ENCODE measurements at regions not wholly inside any gene's neighbourhood (a gene's known extent, or its start where the extent isn't known, plus 50 kb on each side); places are given as distances from the start of the nearest gene placed in this dataset.

DNA sequence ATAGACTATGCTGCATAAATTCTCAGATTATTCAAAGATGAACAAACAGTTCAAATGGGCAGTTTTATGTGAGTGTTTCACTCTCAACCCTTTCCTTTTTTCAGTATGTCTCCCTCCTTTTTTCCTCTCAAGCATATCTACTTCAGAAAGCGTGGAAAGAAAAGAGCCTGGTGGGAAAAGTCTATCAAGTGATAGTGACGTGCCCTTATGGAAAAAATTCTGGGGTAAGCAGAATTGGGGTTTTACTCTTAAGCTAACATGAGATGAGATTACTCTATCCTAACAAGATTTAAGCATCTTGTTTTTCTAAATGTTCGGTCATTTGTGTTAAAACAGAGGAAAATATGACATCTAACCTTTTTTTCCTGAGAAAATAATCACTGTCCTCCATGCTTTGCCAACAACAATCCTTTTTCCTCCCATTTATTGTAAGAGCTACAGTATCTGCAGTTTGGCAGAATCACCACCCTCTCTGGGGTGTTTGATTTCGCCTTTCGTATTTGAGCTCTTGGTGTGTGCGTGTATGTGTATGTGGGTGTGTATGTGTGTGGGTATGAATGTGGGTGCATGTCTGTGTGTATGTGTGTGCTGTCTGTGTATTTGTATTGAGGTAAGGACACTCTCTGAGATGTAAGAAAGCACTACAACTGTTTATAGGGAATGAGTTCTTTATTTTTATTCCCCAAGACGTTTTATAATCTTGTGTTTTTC, 143.9 kb upstream of the L3MBTL4 start:
- TF ChIP-seq RAD21 (conservative IDR thresholded peaks at IDR 0.05) (no peak), SMC3 (conservative IDR thresholded peaks at IDR 0.05; ENCODE audit: poor library complexity) (no peak), EP300 (conservative IDR thresholded peaks at IDR 0.05; ENCODE audit: poor library complexity, severe bottlenecking) (no peak), MXI1 (conservative IDR thresholded peaks at IDR 0.05; ENCODE audit: poor library complexity, severe bottlenecking) (no peak), TAF1 (IDR thresholded peaks at IDR 0.05; ENCODE audit: low read depth) (no peak), EZH2 (IDR thresholded peaks at IDR 0.05; ENCODE audit: borderline replicate concordance, insufficient read depth, low read length, poor library complexity, severe bottlenecking) (no peak), POLR2AphosphoS5 (IDR thresholded peaks at IDR 0.05) (no peak)
- TF ChIP-seq, protein P1, sequence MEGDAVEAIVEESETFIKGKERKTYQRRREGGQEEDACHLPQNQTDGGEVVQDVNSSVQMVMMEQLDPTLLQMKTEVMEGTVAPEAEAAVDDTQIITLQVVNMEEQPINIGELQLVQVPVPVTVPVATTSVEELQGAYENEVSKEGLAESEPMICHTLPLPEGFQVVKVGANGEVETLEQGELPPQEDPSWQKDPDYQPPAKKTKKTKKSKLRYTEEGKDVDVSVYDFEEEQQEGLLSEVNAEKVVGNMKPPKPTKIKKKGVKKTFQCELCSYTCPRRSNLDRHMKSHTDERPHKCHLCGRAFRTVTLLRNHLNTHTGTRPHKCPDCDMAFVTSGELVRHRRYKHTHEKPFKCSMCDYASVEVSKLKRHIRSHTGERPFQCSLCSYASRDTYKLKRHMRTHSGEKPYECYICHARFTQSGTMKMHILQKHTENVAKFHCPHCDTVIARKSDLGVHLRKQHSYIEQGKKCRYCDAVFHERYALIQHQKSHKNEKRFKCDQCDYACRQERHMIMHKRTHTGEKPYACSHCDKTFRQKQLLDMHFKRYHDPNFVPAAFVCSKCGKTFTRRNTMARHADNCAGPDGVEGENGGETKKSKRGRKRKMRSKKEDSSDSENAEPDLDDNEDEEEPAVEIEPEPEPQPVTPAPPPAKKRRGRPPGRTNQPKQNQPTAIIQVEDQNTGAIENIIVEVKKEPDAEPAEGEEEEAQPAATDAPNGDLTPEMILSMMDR (IDR thresholded peaks at IDR 0.05; ENCODE audit: poor library complexity, severe bottlenecking): no peak
- TF ChIP-seq, protein P2, sequence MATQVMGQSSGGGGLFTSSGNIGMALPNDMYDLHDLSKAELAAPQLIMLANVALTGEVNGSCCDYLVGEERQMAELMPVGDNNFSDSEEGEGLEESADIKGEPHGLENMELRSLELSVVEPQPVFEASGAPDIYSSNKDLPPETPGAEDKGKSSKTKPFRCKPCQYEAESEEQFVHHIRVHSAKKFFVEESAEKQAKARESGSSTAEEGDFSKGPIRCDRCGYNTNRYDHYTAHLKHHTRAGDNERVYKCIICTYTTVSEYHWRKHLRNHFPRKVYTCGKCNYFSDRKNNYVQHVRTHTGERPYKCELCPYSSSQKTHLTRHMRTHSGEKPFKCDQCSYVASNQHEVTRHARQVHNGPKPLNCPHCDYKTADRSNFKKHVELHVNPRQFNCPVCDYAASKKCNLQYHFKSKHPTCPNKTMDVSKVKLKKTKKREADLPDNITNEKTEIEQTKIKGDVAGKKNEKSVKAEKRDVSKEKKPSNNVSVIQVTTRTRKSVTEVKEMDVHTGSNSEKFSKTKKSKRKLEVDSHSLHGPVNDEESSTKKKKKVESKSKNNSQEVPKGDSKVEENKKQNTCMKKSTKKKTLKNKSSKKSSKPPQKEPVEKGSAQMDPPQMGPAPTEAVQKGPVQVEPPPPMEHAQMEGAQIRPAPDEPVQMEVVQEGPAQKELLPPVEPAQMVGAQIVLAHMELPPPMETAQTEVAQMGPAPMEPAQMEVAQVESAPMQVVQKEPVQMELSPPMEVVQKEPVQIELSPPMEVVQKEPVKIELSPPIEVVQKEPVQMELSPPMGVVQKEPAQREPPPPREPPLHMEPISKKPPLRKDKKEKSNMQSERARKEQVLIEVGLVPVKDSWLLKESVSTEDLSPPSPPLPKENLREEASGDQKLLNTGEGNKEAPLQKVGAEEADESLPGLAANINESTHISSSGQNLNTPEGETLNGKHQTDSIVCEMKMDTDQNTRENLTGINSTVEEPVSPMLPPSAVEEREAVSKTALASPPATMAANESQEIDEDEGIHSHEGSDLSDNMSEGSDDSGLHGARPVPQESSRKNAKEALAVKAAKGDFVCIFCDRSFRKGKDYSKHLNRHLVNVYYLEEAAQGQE (IDR thresholded peaks at IDR 0.05; ENCODE audit: borderline replicate concordance): no peak
- no peaks in the 10 kb centered on the region for H4K20me1 ChIP-seq (ENCODE audit: insufficient read depth)
- no peaks in the 10 kb centered on the region for H3K79me2 ChIP-seq (replicated peaks; ENCODE audit: insufficient read depth, low read length)

DNA sequence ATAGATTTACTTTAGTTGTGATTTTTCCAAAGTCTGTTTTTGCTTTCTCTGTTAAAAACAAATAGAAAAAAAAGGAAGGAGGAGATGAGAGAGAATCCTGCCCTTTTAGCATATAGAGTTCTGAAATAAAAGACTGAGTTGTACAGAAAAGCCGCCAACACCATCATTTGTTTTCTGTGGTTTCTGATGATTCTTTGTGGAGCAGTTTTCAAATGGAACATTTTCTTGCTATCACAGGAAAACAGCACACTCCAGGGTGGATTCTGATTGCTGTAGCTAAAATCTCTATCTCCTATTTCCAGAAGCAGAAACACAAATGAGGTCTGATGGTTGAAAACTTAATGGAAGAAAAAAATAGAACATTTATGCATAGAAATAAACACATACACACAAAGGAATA, 144.6 kb upstream of the L3MBTL4 start:
- H3K9me2 ChIP-seq (ENCODE audit: insufficient read depth, low read length): no peaks in the 10 kb centered on the region
- H2AFZ ChIP-seq (ENCODE audit: low read depth, low read length): no peak overlapping the region
- TF ChIP-seq SMC3 (conservative IDR thresholded peaks at IDR 0.05; ENCODE audit: poor library complexity) (no peak), TAF1 (IDR thresholded peaks at IDR 0.05; ENCODE audit: low read depth) (no peak), EZH2 (IDR thresholded peaks at IDR 0.05; ENCODE audit: borderline replicate concordance, insufficient read depth, low read length, poor library complexity, severe bottlenecking) (no peak), POLR2AphosphoS5 (IDR thresholded peaks at IDR 0.05) (no peak)
- TF ChIP-seq, protein P2 (IDR thresholded peaks at IDR 0.05; ENCODE audit: borderline replicate concordance): no peak
- TF ChIP-seq, protein P1 (IDR thresholded peaks at IDR 0.05; ENCODE audit: poor library complexity, severe bottlenecking): no peak
- H3K27ac ChIP-seq (ENCODE audit: low read length): no peak overlapping the region
- no peaks in the 10 kb centered on the region for H3K9me3 ChIP-seq (ENCODE audit: low read length)
- no peaks in the 10 kb centered on the region for H4K20me1 ChIP-seq (ENCODE audit: insufficient read depth)
- H3K4me2 ChIP-seq (ENCODE audit: low read length): no peak overlapping the region
- no peak overlapping the region for H3K9ac ChIP-seq (ENCODE audit: low read length)
- H3K4me3 ChIP-seq (ENCODE audit: low read length): no peak overlapping the region
- H3K27me3 ChIP-seq (ENCODE audit: insufficient read depth, low read depth, low read length): no peaks in the 10 kb centered on the region
- no peaks in the 10 kb centered on the region for H3K79me2 ChIP-seq (replicated peaks; ENCODE audit: insufficient read depth, low read length)
- H3K36me3 ChIP-seq (ENCODE audit: insufficient read depth, low read length): no peaks in the 10 kb centered on the region
- H3F3A ChIP-seq (ENCODE audit: insufficient read depth, low read length, poor library complexity, severe bottlenecking): no peaks in the 10 kb centered on the region

More for the DNA sequence above, 143.9 kb upstream of the L3MBTL4 start:
- no peaks in the 10 kb centered on the region for H3K36me3 ChIP-seq (ENCODE audit: insufficient read depth, low read length)
- no peaks in the 10 kb centered on the region for H3F3A ChIP-seq (ENCODE audit: insufficient read depth, low read length, poor library complexity, severe bottlenecking)
- H3K9me3 ChIP-seq (ENCODE audit: low read length): no peaks in the 10 kb centered on the region
- no peak overlapping the region for H3K9ac ChIP-seq (ENCODE audit: low read length)
- H3K9me2 ChIP-seq (ENCODE audit: insufficient read depth, low read length): no peaks in the 10 kb centered on the region
- no peak overlapping the region for H2AFZ ChIP-seq (ENCODE audit: low read depth, low read length)
- H3K4me3 ChIP-seq (ENCODE audit: low read length): no peak overlapping the region
- H3K27me3 ChIP-seq (ENCODE audit: insufficient read depth, low read depth, low read length): no peaks in the 10 kb centered on the region
- no peak overlapping the region for H3K4me2 ChIP-seq (ENCODE audit: low read length)
- no peak overlapping the region for H3K27ac ChIP-seq (ENCODE audit: low read length)

Data from neural cell (in vitro differentiated cells).